ENCODE measurements at regions not wholly inside any gene's neighbourhood (a gene's known extent, or its start where the extent isn't known, plus 50 kb on each side); places are given as distances from the start of the nearest gene placed in this dataset.

DNA sequence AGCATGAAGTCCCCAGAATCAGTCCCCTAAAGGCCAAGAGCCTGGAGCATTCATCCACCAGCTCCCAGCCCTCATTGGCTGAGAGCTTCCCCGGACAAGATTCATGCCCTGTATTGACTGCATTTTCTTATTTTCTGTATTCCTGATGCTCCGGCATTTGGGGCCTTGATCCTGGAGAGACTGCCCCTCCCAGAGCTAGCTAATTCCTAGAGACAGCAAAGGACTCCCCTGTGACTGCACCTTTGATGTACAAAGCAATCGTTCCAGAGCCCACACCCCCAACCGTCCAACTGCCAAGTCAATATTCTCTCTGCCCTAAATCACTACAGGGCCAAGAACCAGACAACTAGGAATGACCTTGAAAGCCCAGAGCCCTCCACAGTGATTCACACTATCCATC, 93.4 kb upstream of the CDH5 start:
- no peak for TF ChIP-seq POLR2A (IDR thresholded peaks at IDR 0.05)
- TF ChIP-seq, protein P1, sequence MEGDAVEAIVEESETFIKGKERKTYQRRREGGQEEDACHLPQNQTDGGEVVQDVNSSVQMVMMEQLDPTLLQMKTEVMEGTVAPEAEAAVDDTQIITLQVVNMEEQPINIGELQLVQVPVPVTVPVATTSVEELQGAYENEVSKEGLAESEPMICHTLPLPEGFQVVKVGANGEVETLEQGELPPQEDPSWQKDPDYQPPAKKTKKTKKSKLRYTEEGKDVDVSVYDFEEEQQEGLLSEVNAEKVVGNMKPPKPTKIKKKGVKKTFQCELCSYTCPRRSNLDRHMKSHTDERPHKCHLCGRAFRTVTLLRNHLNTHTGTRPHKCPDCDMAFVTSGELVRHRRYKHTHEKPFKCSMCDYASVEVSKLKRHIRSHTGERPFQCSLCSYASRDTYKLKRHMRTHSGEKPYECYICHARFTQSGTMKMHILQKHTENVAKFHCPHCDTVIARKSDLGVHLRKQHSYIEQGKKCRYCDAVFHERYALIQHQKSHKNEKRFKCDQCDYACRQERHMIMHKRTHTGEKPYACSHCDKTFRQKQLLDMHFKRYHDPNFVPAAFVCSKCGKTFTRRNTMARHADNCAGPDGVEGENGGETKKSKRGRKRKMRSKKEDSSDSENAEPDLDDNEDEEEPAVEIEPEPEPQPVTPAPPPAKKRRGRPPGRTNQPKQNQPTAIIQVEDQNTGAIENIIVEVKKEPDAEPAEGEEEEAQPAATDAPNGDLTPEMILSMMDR (IDR thresholded peaks at IDR 0.05): no peak

Data from Peyer's patch (tissue), 4 donors.